Parathyroid adenoma (tissue), 2 donors: ENCODE measurements at regions not wholly inside any gene's neighbourhood (a gene's known extent, or its start where the extent isn't known, plus 50 kb on each side); places are given as distances from the start of the nearest gene placed in this dataset.
"Not testable (repeated sequence)": the region's sequence is repeated elsewhere in the genome, so short reads cannot be mapped to it uniquely, and the experiment has no call there.

Experiments
- H2AFZ ChIP-seq: fragments of 300-600 bp; sonication (generic); one replicate; pipeline ENCODE4 v1.7.0; 2017; ENCODE audit warnings: antibody characterized with exemption, mild to moderate bottlenecking
- H3K27ac ChIP-seq: fragments of 300-600 bp; sonication (generic); one replicate; pipeline ENCODE4 v1.7.0; 2017
- H3K27me3 ChIP-seq: fragments of 300-600 bp; sonication (generic); one replicate; pipeline ENCODE4 v1.7.0; 2017; ENCODE audit warnings: low read length; ENCODE audit not compliant: control insufficient read depth, insufficient read depth
- H3K36me3 ChIP-seq: fragments of 300-600 bp; sonication (generic); one replicate; pipeline ENCODE4 v1.7.0; 2017; ENCODE audit warnings: low read length; ENCODE audit not compliant: control insufficient read depth, insufficient read depth
- H3K4me1 ChIP-seq: fragments of 300-600 bp; sonication (generic); one replicate; pipeline ENCODE4 v1.7.0; 2017; ENCODE audit warnings: control low read depth
- H3K4me2 ChIP-seq: fragments of 300-600 bp; sonication (generic); one replicate; pipeline ENCODE4 v1.7.0; 2017; ENCODE audit warnings: low read length
- H3K4me3 ChIP-seq: fragments of 300-600 bp; sonication (generic); one replicate; pipeline ENCODE4 v1.7.0; 2017; ENCODE audit warnings: low read depth, low read length
- H3K79me2 ChIP-seq: fragments of 300-600 bp; sonication (generic); one replicate; pipeline ENCODE4 v1.7.0; 2017; ENCODE audit warnings: control low read depth
- H3K9ac ChIP-seq: fragments of 300-600 bp; sonication (generic); one replicate; pipeline ENCODE4 v1.7.0; 2017; ENCODE audit warnings: mild to moderate bottlenecking
- H3K9me3 ChIP-seq: fragments of 300-600 bp; sonication (generic); one replicate; pipeline ENCODE4 v1.7.0; 2017; ENCODE audit warnings: low read length; ENCODE audit not compliant: control insufficient read depth
- CTCF ChIP-seq: fragments of 300-600 bp; sonication (generic); IDR thresholded peaks from one replicate; pipeline ENCODE4 v1.7.0; 2017; ENCODE audit warnings: antibody characterized with exemption, mild to moderate bottlenecking
- donor health status: primary hyperparathyroidism.

- no peak overlapping the region for H3K4me3 ChIP-seq
- H3K4me2 ChIP-seq, result no peak overlapping the region
- no peak for TF ChIP-seq CTCF
- H2AFZ ChIP-seq, result no peak overlapping the region
- H3K4me1 ChIP-seq, result no peaks in the 10 kb centered on the region
- no peak overlapping the region for H3K27ac ChIP-seq
- no peaks in the 10 kb centered on the region for H3K27me3 ChIP-seq
- H3K9ac ChIP-seq, result no peak overlapping the region
- H3K9me3 ChIP-seq, result no peaks in the 10 kb centered on the region
- H3K36me3 ChIP-seq, result no peaks in the 10 kb centered on the region
- H3K79me2 ChIP-seq, result no peaks in the 10 kb centered on the region
Measured at GRCh38 chr14:105765893-105766614, 239.7 kb downstream of the TMEM121 start.

GRCh38 chr14:105767315-105767714 lies 240.9 kb downstream of the TMEM121 start:
- H3K27ac ChIP-seq, result no peak overlapping the region
- H3K27me3 ChIP-seq, result no peaks in the 10 kb centered on the region
- no peaks in the 10 kb centered on the region for H3K79me2 ChIP-seq
- H3K9ac ChIP-seq, result no peak overlapping the region
- H3K4me2 ChIP-seq, result no peak overlapping the region
- H2AFZ ChIP-seq, result no peak overlapping the region
- H3K4me3 ChIP-seq, result no peak overlapping the region
- H3K4me1 ChIP-seq, result no peaks in the 10 kb centered on the region
- no peak for TF ChIP-seq CTCF
- H3K9me3 ChIP-seq, result no peaks in the 10 kb centered on the region
- H3K36me3 ChIP-seq, result no peaks in the 10 kb centered on the region

- not testable (repeated sequence) for H2AFZ ChIP-seq, H3K4me2 ChIP-seq
Measured at GRCh38 chr14:105768039-105768438, 241.7 kb downstream of the TMEM121 start.

GRCh38 chr14:105769061-105769730 lies 242.8 kb downstream of the TMEM121 start:
- H3K4me3 ChIP-seq, H3K4me2 ChIP-seq, H2AFZ ChIP-seq, H3K9me3 ChIP-seq, H3K9ac ChIP-seq, H3K36me3 ChIP-seq, H3K27ac ChIP-seq, H3K79me2 ChIP-seq, H3K4me1 ChIP-seq, H3K27me3 ChIP-seq: not testable (repeated sequence)

More at GRCh38 chr14:105768039-105768438, 241.7 kb downstream of the TMEM121 start:
- not testable (repeated sequence) for H3K27ac ChIP-seq, H3K36me3 ChIP-seq, H3K27me3 ChIP-seq, H3K9ac ChIP-seq, H3K4me3 ChIP-seq, H3K4me1 ChIP-seq, H3K9me3 ChIP-seq, H3K79me2 ChIP-seq

- H3K4me3 ChIP-seq, H3K36me3 ChIP-seq, H3K9me3 ChIP-seq, H2AFZ ChIP-seq, H3K27me3 ChIP-seq, H3K9ac ChIP-seq, H3K79me2 ChIP-seq, H3K4me1 ChIP-seq, H3K27ac ChIP-seq, H3K4me2 ChIP-seq: not testable (repeated sequence)
Measured at GRCh38 chr14:105770619-105771216, 244.3 kb downstream of the TMEM121 start.

- H2AFZ ChIP-seq, H3K27me3 ChIP-seq, H3K4me2 ChIP-seq, H3K4me1 ChIP-seq, H3K9me3 ChIP-seq, H3K9ac ChIP-seq, H3K4me3 ChIP-seq, H3K36me3 ChIP-seq, H3K27ac ChIP-seq, H3K79me2 ChIP-seq: not testable (repeated sequence)
Measured at GRCh38 chr14:105771261-105772226, 245.2 kb downstream of the TMEM121 start.

GRCh38 chr14:105772710-105773250 lies 246.4 kb downstream of the TMEM121 start:
- H3K36me3 ChIP-seq, H3K4me1 ChIP-seq, H3K4me3 ChIP-seq, H3K79me2 ChIP-seq, H3K9ac ChIP-seq, H3K27me3 ChIP-seq, H2AFZ ChIP-seq, H3K27ac ChIP-seq, H3K4me2 ChIP-seq, H3K9me3 ChIP-seq: not testable (repeated sequence)
